T-cell (primary cell): ENCODE measurements at regions not wholly inside any gene's neighbourhood (a gene's known extent, or its start where the extent isn't known, plus 50 kb on each side); places are given as distances from the start of the nearest gene placed in this dataset.

Source experiments
- ATAC-seq, 4 experiments: fragments of 200-7000 bp in 3 of 4; fragments of 150-1000 bp in 1 of 4; cut with Tn5 transposase; replicated peaks in 1 of 4; 1 replicate in 3 of 4; 2 replicates in 1 of 4; pipeline ENCODE4 v1.10.0; 2021; ENCODE audit warnings: moderate library complexity in 3 of 4, mild to moderate bottlenecking in 2 of 4, moderate number of reproducible peaks in 1 of 4
- CTCF ChIA-PET, 2 donors: fragments of 300-600 bp; sonication (Branson Sonifier 250); formaldehyde crosslinking; loops; one replicate each; lab custom pipeline; 2022; ENCODE audit warnings: antibody characterized with exemption in 2 of 2; lab: Charles Lee
- POLR2A ChIA-PET, 2 donors: fragments of 300-600 bp; sonication (Branson Sonifier 250); formaldehyde crosslinking; loops; one replicate each; lab custom pipeline; 2022; ENCODE audit warnings: antibody characterized with exemption in 2 of 2; lab: Charles Lee
- DNase-seq, 35 experiments: peaks; one replicate each; pipeline versions ENCODE4 v3.0.0 to v3.0.0-alpha.2; 2013 to 2023
- H3K27ac ChIP-seq: one replicate; pipeline ENCODE4 v1.5.1; 2013; ENCODE audit warnings: low read length
- H3K27me3 ChIP-seq, 2 experiments: replicated peaks in 1 of 2; 1 replicate in 1 of 2; 2 replicates in 1 of 2; pipeline versions ENCODE4 v1.6.1 to v1.7.0; 2013; ENCODE audit warnings: low read length in 1 of 2, mixed read lengths in 1 of 2; ENCODE audit not compliant: control insufficient read depth in 2 of 2, insufficient read depth in 2 of 2; ENCODE audit errors: extremely low read depth in 1 of 2
- H3K36me3 ChIP-seq, 2 donors: 1 replicate in 1 of 2; 2 replicates in 1 of 2; pipeline versions ENCODE4 v1.6.1 to v1.7.0; 2013; ENCODE audit warnings: low read length in 1 of 2; ENCODE audit not compliant: control insufficient read depth in 2 of 2, insufficient read depth in 1 of 2; ENCODE audit errors: extremely low read depth in 1 of 2
- H3K4me1 ChIP-seq, 2 experiments: 1 replicate in 1 of 2; 2 replicates in 1 of 2; pipeline versions ENCODE4 v1.6.1 to v1.7.0; 2013; ENCODE audit warnings: low read length in 2 of 2, mixed read lengths in 1 of 2; ENCODE audit not compliant: insufficient read depth in 2 of 2, control insufficient read depth in 1 of 2; ENCODE audit errors: extremely low read depth in 1 of 2
- H3K4me3 ChIP-seq, 2 donors: 1 replicate in 1 of 2; 2 replicates in 1 of 2; pipeline versions ENCODE4 v1.5.1 to v1.7.0; 2013; ENCODE audit warnings: mild to moderate bottlenecking in 2 of 2, low read length in 1 of 2, moderate library complexity in 1 of 2; ENCODE audit not compliant: control insufficient read depth in 1 of 2; ENCODE audit errors: extremely low read depth in 1 of 2
- H3K9me3 ChIP-seq: 2 replicates; pipeline ENCODE4 v1.7.0; 2013
- H3K27ac Mint-ChIP-seq, 2 donors: one replicate each; pipeline ENCODE4 v1.8.0; 2020 to 2021; ENCODE audit warnings: mild to moderate bottlenecking in 2 of 2, mixed read lengths in 2 of 2
- H3K27me3 Mint-ChIP-seq, 2 donors: one replicate each; pipeline ENCODE4 v1.8.0; 2021 to 2022; ENCODE audit warnings: mixed read lengths in 2 of 2
- H3K36me3 Mint-ChIP-seq: one replicate; pipeline ENCODE4 v1.8.0; 2021; ENCODE audit warnings: mixed read lengths
- H3K4me1 Mint-ChIP-seq, 3 donors: one replicate each; pipeline ENCODE4 v1.8.0; 2020 to 2022; ENCODE audit warnings: mixed read lengths in 3 of 3, mild to moderate bottlenecking in 1 of 3
- H3K4me3 Mint-ChIP-seq, 3 donors: one replicate each; pipeline ENCODE4 v1.8.0; 2020 to 2022; ENCODE audit warnings: mild to moderate bottlenecking in 3 of 3, mixed read lengths in 3 of 3, moderate library complexity in 3 of 3
- H3K9me3 Mint-ChIP-seq, 3 donors: one replicate each; pipeline ENCODE4 v1.8.0; 2020 to 2022; ENCODE audit warnings: mixed read lengths in 3 of 3
- WGBS: methylation state at CpG from one replicate; pipeline ENCODE4 v1.1.5; 2013; ENCODE audit warnings: missing lambda C conversion rate; ENCODE audit not compliant: insufficient coverage; 5-methylcytosine and 5-hydroxymethylcytosine counted together

GRCh38 chr3:145812391-145812790, 348.6 kb downstream of the PLOD2 start:
- no peak for DNase-seq
- H3K4me3 Mint-ChIP-seq: no peak overlapping the region
- H3K27ac Mint-ChIP-seq: no peak overlapping the region
- CTCF ChIA-PET: no interaction called here
- Histone ChIP-seq H3K4me3 (no peak overlapping the region), H3K36me3 (no peaks in the 10 kb centered on the region), H3K4me1 (no peaks in the 10 kb centered on the region), H3K27ac (no peak overlapping the region), H3K27me3 (no peaks in the 10 kb centered on the region), H3K9me3 (no peaks in the 10 kb centered on the region)
- no peak for ATAC-seq
- WGBS: no CpG with 5 or more reads among the region's 5 CpGs
- no peaks in the 10 kb centered on the region for H3K36me3 Mint-ChIP-seq
- H3K27me3 Mint-ChIP-seq: no peaks in the 10 kb centered on the region
- H3K9me3 Mint-ChIP-seq: peaks cover 0 to 4% (median 2%) of the 10 kb centered on the region in 3 donors
- POLR2A ChIA-PET: no interaction called here
- H3K4me1 Mint-ChIP-seq: no peaks in the 10 kb centered on the region

GRCh38 chr3:145815707-145816413, 345.1 kb downstream of the PLOD2 start:
- Histone ChIP-seq H3K9me3 (no peaks in the 10 kb centered on the region), H3K36me3 (no peaks in the 10 kb centered on the region), H3K27ac (no peak overlapping the region), H3K4me1 (no peaks in the 10 kb centered on the region), H3K4me3 (no peak overlapping the region), H3K27me3 (no peaks in the 10 kb centered on the region)
- Mint-ChIP-seq H3K27me3 (no peaks in the 10 kb centered on the region), H3K4me3 (no peak overlapping the region), H3K9me3 (peaks cover 0 to 12% (median 3%) of the 10 kb centered on the region in 3 donors), H3K36me3 (no peaks in the 10 kb centered on the region), H3K4me1 (no peaks in the 10 kb centered on the region), H3K27ac (no peak overlapping the region)
- no peak for ATAC-seq
- no CpG with 5 or more reads among the region's 3 CpGs for WGBS
- ChIA-PET CTCF (no interaction called here), POLR2A (no interaction called here)
- no peak for DNase-seq

GRCh38 chr3:145817870-145818483, 343.0 kb downstream of the PLOD2 start:
- no peaks in the 10 kb centered on the region for H3K36me3 Mint-ChIP-seq
- ChIA-PET POLR2A (no interaction called here), CTCF (no interaction called here)
- H3K27ac Mint-ChIP-seq: no peak overlapping the region
- Histone ChIP-seq H3K27ac (no peak overlapping the region), H3K27me3 (no peaks in the 10 kb centered on the region), H3K4me1 (no peaks in the 10 kb centered on the region), H3K9me3 (no peaks in the 10 kb centered on the region), H3K4me3 (no peak overlapping the region), H3K36me3 (no peaks in the 10 kb centered on the region)
- ATAC-seq (no peak), DNase-seq (no peak)
- H3K4me3 Mint-ChIP-seq: no peak overlapping the region
- WGBS: 77% methylated on average over 2 of the region's 4 CpGs
- H3K27me3 Mint-ChIP-seq: no peaks in the 10 kb centered on the region
- no peaks in the 10 kb centered on the region for H3K4me1 Mint-ChIP-seq
- H3K9me3 Mint-ChIP-seq: peaks cover 0 to 12% (median 3%) of the 10 kb centered on the region in 3 donors

- Histone ChIP-seq H3K4me3 (no peak overlapping the region), H3K27me3 (no peaks in the 10 kb centered on the region), H3K27ac (no peak overlapping the region), H3K36me3 (no peaks in the 10 kb centered on the region), H3K9me3 (no peaks in the 10 kb centered on the region), H3K4me1 (no peaks in the 10 kb centered on the region)
- Mint-ChIP-seq H3K4me3 (no peak overlapping the region), H3K36me3 (no peaks in the 10 kb centered on the region), H3K27me3 (no peaks in the 10 kb centered on the region), H3K4me1 (no peaks in the 10 kb centered on the region), H3K27ac (no peak overlapping the region), H3K9me3 (peaks cover 5 to 11% (median 9%) of the 10 kb centered on the region in 3 donors)
- WGBS: no CpG with 5 or more reads among the region's 2 CpGs
- ATAC-seq (no peak), DNase-seq (no peak)
- ChIA-PET POLR2A (no interaction called here), CTCF (no interaction called here)
These were observed 340.8 kb downstream of the PLOD2 start for GRCh38 chr3:145820170-145820569.

GRCh38 chr3:145842294-145842902, 318.6 kb downstream of the PLOD2 start:
- POLR2A ChIA-PET: no interaction called here
- no peaks in the 10 kb centered on the region for H3K4me1 ChIP-seq
- CTCF ChIA-PET: no interaction called here
- no peaks in the 10 kb centered on the region for H3K36me3 ChIP-seq
- no peaks in the 10 kb centered on the region for H3K9me3 ChIP-seq
- H3K27ac Mint-ChIP-seq: no peak overlapping the region
- no peak overlapping the region for H3K27ac ChIP-seq
- no peaks in the 10 kb centered on the region for H3K36me3 Mint-ChIP-seq
- ATAC-seq: no peak
- H3K27me3 Mint-ChIP-seq: no peaks in the 10 kb centered on the region
- no peaks in the 10 kb centered on the region for H3K4me1 Mint-ChIP-seq
- no CpG with 5 or more reads among the region's 2 CpGs for WGBS
- no peak for DNase-seq
- peaks cover 7 to 10% (median 9%) of the 10 kb centered on the region in 3 donors for H3K9me3 Mint-ChIP-seq
- no peak overlapping the region for H3K4me3 Mint-ChIP-seq
- no peak overlapping the region for H3K4me3 ChIP-seq
- H3K27me3 ChIP-seq: no peaks in the 10 kb centered on the region

- Mint-ChIP-seq H3K4me1 (no peaks in the 10 kb centered on the region), H3K4me3 (no peak overlapping the region), H3K27ac (no peak overlapping the region), H3K9me3 (peaks cover 3 to 9% (median 7%) of the 10 kb centered on the region in 3 donors), H3K36me3 (no peaks in the 10 kb centered on the region), H3K27me3 (no peaks in the 10 kb centered on the region)
- Histone ChIP-seq H3K27me3 (no peaks in the 10 kb centered on the region), H3K9me3 (no peaks in the 10 kb centered on the region), H3K27ac (no peak overlapping the region), H3K4me3 (no peak overlapping the region), H3K36me3 (no peaks in the 10 kb centered on the region), H3K4me1 (no peaks in the 10 kb centered on the region)
- CTCF ChIA-PET: no interaction called here
- WGBS: no CpG with 5 or more reads among the region's 1 CpG
- ATAC-seq: no peak
- POLR2A ChIA-PET: no interaction called here
- DNase-seq: no peak
These were observed 317.4 kb downstream of the PLOD2 start for GRCh38 chr3:145843561-145843960.
